ENCODE measurements at regions not wholly inside any gene's neighbourhood (a gene's known extent, or its start where the extent isn't known, plus 50 kb on each side); places are given as distances from the start of the nearest gene placed in this dataset.

- no peak for TF ChIP-seq CTCF (IDR thresholded peaks at IDR 0.05; ENCODE audit: insufficient read depth, low read depth, low read length, missing control alignments)
Observed at GRCh38 chr1:195790514-195791168, 817.6 kb downstream of the KCNT2 start.

GRCh38 chr1:195789321-195789720 lies 818.9 kb downstream of the KCNT2 start:
- H3K4me3 ChIP-seq (ENCODE audit: low read depth, low read length): no peak overlapping the region
- TF ChIP-seq CTCF (IDR thresholded peaks at IDR 0.05; ENCODE audit: insufficient read depth, low read depth, low read length, missing control alignments): no peak
- DNase-seq (ENCODE audit: low read depth): no peak

More at GRCh38 chr1:195790514-195791168, 817.6 kb downstream of the KCNT2 start:
- DNase-seq (ENCODE audit: low read depth): no peak
- no peak overlapping the region for H3K4me3 ChIP-seq (ENCODE audit: low read depth, low read length)

GRCh38 chr1:195788721-195789120 lies 819.5 kb downstream of the KCNT2 start:
- H3K4me3 ChIP-seq (ENCODE audit: low read depth, low read length): no peak overlapping the region
- no peak for DNase-seq (ENCODE audit: low read depth)
- no peak for TF ChIP-seq CTCF (IDR thresholded peaks at IDR 0.05; ENCODE audit: insufficient read depth, low read depth, low read length, missing control alignments)

GRCh38 chr1:195785830-195786229 lies 822.4 kb downstream of the KCNT2 start:
- no peak overlapping the region for H3K4me3 ChIP-seq (ENCODE audit: low read depth, low read length)
- DNase-seq (ENCODE audit: low read depth): no peak
- no peak for TF ChIP-seq CTCF (IDR thresholded peaks at IDR 0.05; ENCODE audit: insufficient read depth, low read depth, low read length, missing control alignments)

- DNase-seq (ENCODE audit: low read depth): no peak
- H3K4me3 ChIP-seq (ENCODE audit: low read depth, low read length): no peak overlapping the region
- TF ChIP-seq CTCF (IDR thresholded peaks at IDR 0.05; ENCODE audit: insufficient read depth, low read depth, low read length, missing control alignments): no peak
Observed at GRCh38 chr1:195773931-195774330, 834.3 kb downstream of the KCNT2 start.

- DNase-seq (ENCODE audit: low read depth): no peak
- no peak for TF ChIP-seq CTCF (IDR thresholded peaks at IDR 0.05; ENCODE audit: insufficient read depth, low read depth, low read length, missing control alignments)
- no peak overlapping the region for H3K4me3 ChIP-seq (ENCODE audit: low read depth, low read length)
Observed at GRCh38 chr1:195769461-195769860, 838.8 kb downstream of the KCNT2 start.

GRCh38 chr1:195768936-195769335 lies 839.3 kb downstream of the KCNT2 start:
- DNase-seq (ENCODE audit: low read depth): no peak
- H3K4me3 ChIP-seq (ENCODE audit: low read depth, low read length): no peak overlapping the region
- TF ChIP-seq CTCF (IDR thresholded peaks at IDR 0.05; ENCODE audit: insufficient read depth, low read depth, low read length, missing control alignments): no peak
